GM18867 (cell line): ENCODE measurements at regions not wholly inside any gene's neighbourhood (a gene's known extent, or its start where the extent isn't known, plus 50 kb on each side); places are given as distances from the start of the nearest gene placed in this dataset.

Experiments
- ATAC-seq: cut with Tn5 transposase; IDR thresholded peaks from one replicate; pipeline ENCODE4 v1.9.1; 2021; ENCODE audit warnings: mild to moderate bottlenecking, moderate library complexity; ENCODE audit not compliant: unreplicated experiment

DNA sequence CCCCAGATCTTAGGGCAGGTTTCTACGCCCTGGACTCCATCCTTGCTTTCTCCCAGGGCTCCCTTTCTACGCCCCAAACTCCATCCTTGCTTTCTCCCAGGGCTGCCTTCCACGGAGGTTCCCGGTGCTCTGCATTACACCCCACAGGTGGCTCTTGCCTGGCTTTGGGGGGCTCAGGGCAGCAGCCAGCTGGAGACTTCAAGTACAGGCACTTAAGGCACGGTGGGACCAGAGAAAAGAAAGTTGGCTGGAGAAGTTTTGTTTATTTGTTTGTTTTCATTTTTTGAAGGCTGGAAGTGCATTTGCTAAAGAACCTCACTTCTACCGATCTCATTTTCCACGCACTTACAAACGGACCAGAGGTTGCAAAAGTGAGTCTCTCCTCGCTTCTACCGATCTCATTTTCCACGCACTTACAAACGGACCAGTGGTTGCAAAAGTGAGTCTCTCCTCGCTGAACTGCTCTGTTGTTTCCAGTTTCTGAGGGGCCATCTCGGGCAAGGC is 103.8 kb upstream of the MED13L start:
- no peak for ATAC-seq

DNA sequence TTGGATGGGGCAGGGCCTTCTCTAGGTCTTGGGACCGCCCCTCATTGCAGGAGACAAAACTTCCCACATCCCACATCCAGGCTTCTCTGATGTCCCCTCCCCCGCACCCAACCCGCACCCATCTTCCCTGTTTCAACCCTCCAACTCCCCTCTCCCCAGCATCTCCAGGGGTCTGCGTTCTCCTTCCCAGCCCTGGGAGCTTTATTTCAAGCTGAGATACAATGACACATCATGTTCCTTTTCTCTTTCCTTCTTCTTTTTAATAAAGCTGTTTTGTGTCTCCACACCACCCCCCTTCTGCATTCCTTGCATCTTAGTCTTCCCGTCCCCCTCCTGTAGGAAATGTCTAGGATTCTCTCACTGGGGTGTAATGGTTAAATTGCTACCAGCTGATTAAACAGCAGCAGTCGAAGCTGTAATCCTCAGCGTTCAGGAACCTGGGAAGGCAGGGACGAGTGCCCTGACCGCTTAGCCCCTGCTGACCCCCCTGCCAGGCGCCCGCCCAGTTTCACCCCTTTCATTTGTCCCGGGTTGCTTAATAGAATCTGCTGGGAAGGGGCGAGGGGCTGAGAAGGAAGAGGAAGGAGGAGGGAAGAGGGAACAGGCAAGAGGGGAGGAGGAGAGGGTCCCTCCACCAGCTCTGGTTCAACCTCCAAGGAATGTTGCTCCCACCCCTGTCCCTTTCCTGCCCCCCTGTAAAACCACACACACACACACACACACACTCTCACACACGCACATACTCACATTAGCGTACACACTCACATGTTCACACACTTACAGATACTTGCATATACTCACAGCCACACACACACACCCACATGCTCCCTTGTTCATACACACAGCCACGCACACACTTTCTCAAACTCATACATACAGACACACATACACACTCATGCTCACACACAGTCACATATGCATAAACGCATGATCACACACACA is 104.5 kb upstream of the MED13L start:
- no peak for ATAC-seq

DNA sequence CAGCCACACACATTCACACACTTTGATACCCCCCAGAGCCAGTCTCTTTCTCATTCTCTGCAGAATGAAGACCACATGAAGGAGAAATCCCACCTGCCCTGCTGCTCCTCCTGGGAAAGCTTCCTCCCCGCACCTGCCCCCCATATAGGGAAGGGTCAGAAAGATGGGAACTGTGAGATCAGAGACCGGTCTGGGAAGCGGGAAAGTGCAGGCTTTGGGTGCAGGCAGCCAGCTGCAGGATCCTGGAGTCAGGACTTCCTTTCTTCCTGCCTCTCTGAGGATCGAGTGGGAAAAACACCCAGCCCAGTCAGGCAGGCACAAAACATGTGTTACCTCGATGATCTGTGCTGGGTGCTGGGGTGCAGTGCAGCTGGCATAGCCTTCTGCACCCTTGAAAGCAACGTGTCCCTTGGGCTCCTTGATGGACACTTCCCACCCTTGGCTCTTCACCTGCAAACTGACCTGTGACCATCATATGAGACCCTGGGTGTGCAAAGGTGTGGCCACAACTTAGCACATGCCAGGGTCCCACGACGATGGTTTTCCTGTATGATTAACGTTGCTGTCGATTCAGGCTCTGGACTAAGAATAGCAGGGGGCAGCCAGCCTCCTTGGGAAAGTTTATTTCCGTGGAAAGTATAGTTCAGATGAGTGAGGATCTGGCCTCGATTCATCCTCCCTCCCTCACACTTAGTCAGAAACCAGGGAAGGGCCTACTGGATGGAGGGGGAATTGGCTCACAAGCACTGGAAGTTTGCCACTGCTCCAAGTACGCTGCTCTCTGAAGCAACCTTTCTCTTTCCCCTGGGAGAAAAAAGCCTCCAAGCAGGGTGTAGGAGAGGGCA is 105.4 kb upstream of the MED13L start:
- no peak for ATAC-seq

DNA sequence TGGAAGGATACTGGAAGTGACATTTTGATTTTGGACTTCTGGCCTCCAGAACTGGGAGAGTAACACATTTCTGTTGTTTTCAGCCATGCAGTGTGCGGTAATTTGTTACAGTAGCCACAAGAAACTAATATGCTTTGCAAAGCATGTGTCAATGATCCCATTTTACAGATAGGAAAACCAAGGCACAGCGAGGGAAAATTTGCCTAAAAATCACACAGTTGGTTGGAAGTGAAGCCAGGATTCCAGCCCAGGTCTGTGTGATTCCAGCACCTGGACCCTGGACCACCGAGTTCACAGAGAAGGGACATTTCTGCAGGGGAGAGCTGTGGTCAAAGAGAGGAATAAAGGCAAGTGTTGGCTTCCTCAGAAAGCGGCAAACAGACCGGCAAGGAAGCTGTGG is 106.7 kb upstream of the MED13L start:
- no peak for ATAC-seq

DNA sequence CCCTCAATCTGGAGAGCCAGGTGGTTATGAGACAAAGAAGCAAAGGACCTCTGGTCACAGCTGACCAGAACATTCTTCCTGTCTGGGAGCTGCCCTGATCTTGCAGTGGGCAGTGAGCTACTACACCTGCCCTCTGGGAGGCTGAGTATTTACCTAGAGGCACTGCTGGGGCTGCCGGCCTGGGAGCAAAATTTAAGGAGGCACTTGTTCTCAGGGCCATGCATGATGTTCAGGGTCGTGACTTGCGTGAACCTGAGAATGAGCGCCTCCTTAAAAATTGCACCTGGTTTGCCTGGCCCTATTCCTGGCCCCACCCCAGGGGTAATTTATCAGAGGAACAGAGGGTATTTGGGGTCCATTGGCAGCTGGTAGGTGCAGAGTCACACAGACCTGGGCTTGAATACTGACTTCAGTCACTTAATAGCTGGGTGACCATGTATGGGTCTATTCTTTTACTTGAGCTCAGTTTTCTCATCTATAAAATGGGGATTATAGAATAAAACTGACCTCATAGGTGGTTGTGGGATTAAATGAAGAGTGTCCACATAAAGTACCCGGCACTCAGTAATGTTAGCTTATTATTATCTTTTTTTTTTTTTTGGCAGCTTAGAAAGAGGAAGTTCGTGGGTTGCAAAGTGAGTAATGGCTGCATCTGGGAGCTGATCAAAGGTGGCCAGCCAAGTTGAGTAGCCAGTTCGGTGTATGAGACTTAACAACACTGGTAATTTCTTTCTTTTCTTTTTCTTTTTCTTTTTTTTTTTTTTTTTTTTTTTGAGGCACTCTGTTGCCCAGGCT is 107.4 kb upstream of the MED13L start:
- ATAC-seq, result no peak

DNA sequence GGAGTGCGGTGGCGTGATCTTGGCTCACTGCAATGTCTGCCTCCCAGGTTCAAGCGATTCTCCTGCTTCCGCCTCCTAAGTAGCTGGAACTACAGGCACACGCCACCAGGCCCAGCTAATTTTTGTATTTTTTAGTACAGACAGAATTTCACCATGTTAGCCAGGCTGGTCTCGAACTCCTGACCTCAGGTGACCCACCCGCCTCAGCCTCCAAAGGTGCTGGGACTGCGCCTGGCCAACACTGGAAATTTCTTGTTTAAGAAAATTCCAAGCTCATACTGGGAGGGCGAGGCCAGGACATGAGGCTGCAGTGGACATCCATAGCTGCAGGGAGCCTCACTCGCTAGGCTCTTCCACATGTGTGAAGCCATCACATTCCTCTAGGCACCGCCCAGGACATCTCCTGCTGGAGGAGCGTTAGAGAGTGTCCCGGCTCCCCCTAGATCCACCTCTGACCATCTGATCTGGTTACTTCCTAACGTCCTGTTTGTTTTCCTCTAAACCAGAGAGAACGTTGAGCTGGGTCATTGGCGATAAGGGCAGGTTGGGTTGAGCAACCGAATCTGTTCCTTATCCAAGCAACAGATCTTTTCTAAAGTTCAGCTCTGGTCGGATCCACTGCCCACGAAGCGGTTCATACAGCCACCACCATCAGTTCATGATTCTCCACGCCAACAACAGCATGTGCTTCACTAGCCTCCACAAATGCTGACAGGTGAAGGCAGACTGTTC is 108.2 kb upstream of the MED13L start:
- ATAC-seq, result no peak

DNA sequence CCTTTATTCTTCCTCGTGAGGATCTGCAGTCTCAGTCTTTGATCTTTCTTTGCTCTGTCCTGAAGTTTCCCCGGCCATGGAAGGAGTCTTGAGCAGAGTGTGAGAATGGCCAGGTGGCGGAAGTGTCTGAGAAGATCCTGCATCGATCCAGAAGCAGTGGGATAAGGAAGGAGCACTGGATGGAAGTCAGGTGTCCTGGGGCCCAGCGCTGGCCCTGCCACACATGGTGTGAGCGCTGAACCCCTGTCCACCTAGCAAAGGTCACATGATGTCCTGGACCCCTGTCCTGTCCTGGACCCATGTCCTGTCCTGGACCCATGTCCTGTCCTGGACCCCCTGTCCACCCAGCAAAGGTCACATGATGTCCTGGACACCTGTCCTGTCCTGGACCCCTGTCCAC is 111.8 kb upstream of the MED13L start:
- ATAC-seq, result no peak

DNA sequence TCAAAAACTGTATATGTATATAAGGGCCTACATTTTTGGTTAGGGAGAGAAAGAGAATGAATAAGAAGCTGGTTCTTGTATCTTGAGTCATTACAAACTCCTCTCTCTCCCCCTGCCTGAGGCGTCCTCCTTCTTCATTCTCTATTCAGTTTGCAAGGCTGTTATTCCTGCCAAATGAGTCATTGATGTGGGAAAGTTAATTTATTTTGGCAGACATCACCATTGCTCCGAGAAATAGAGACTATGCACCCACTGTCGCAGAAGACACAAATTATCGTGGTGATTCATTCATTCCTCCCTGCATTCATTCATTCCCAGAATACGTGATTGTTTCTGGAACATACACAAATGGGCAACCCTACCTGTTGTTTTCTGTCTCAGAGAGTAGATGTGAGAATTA is 112.5 kb upstream of the MED13L start:
- no peak for ATAC-seq

DNA sequence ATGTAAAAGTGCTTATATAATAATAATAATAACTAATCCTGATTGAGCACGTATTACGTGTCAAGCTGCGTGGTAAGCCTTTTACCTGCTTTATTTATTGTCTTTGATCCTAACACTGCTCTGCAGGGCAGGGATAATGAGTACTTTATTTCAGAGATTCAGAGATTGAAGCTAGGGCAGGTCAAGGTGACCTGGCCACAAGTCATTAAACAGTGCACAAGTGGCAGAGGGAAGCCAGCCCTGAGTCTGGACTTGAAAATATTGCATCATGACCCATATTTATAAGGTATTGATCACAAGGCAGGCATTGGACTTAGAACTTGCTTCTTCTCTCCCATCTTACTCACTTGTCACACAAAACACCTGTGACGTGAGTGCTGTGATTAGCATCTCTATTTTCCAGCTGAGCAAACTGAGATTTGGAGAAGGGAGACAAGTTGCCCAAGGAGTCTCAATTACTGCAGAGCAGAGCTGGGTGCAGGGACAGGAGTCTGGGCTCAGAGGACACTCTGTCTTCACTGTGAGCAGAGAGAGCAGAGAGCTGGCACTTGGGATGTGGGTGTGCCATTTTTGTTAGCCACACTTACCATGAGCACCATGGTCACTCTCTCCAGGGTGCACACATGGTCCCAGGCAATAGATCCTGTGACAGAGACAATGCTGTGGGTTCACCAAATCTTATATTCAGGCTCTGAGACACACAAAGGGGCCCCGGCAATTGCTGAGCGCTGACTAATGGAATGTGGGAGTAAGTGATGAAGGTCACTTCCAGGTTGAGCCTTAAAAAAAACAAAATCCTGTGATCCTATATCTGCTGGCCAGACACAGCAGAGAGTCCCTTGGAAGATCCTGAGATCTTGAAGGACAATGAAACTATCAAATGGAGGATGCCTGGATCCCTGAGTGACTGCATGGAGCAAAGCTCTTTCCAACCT is 113.2 kb upstream of the MED13L start:
- no peak for ATAC-seq

DNA sequence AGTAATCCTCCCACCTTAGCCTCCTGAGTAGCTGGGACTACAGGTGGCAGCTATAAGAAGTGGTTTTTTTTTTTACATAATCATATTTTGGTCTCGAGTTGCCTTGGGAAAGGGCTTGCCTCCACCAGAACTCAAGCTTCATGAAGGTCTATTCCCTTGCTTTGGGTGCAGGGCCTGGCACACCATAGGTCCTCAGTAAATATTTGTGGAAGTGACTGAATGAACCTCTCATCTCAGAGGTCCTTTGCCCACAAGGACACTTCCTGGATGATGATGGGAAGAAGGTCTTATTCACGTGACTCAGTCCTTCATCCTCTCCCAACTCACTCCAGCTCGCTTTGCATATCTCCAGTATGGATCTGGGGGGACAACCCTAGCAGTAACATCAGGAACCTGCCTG is 114.0 kb upstream of the MED13L start:
- ATAC-seq, result no peak

DNA sequence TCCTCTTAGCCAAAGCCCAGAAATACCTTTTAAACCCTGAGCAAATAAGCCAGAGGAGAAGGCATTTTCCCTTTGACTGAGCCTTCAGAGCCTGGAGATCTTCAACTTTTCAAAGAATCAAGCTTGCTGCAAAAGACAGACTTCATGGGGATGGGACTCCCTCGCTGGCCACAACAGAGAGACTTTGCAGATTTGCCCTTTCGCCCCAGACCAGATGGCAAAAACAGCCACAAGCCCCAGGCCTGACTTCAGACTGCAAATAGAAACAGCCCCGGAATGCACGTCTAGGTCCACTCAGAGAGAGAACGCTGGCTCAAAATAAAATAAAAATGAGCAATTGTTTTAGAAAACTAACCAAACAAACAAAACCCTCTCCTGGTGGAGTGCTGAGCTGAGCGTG is 114.6 kb upstream of the MED13L start:
- no peak for ATAC-seq

DNA sequence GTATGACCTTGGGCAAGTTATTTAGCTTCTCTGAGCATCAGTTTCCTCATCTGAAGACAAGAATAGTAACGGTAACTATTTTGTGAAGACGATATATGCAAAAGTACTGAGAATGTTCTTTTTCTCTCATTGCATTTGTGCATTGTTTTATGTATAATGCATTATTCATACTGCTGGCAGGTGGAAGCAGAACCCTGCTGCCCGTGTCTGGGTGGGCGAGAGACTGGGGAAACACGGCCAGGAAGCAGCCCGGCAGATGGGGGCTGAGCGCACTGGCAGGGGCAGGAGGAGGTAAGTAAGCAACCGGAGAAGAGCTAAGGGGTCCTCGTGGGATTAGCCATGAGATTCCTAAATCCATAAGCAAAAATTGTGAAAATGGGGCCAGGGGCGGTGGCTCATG is 115.8 kb upstream of the MED13L start:
- ATAC-seq, result no peak

DNA sequence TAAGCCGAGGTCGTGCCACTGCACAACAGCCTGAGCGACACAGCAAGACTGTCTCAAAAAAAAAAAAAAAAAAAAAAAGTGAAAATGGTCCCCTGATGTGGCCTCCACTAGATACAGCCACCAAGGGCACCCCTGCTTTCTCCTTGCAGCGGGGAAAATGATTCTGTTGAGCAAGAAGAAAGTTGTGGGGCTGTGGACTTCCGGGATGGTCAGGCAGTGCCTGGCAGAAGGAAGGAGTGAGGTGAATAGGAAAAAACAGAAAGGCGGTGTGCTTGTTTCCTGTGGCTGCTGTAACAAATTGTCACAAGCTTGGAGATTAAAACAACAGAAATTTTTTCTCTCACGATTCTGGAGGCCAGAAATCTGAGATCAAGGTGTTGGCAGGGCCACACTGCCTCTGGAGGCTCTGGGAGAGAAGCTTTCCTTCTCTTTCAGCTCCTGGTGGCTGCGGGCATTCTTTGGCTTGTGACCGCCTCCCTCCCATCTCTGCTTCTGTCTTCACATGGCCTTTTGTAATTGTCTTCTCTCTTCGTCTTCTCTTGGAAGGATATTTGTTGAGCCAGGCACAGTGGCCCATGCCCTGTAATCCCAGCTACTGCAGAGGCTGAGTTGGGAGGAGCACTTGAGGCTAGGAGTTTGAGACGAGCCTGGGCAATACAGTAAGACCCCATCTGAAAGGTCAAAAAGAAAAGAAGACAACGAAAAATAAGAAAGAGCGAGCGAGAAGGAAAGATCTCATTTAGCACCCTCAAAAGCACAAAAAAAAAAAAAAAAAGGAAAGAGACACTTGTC is 116.6 kb upstream of the MED13L start:
- ATAC-seq, result no peak

DNA sequence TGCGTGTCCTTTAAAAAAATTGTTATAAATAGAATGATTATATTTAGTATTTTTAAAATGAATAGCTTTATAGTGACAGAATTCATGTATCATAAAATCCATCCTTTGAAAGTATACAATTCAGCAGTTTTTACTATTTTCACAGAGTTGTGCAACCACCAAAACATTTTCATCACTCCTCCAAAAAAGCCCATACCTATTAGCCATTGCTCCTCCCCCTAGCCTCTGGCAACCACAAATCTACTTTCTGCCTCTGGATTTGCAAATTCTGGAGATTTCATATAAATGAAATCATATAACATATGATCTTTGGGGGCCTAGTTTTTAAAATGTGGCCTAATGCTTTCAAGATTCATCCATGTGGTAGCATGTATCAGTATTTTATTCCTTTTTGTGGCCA is 117.9 kb upstream of the MED13L start:
- no peak for ATAC-seq

DNA sequence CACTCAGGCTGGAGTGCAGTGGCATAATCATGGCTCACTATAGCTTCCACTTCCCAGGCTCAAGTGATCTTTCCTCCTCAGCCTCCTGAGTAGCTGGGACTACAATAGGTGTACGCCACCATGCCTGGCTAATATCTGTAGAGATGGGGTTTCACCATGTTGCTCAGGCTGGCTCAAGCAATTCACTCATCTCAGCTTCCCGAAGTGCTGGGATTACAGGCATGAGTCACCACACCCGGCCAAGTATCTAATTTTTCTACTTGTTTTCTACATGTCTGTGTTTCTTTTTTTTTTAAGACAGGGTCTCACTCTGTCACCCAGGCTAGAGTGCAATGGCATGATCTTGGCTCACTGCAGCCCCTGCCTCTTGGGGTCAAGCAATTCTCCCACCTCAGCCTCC is 119.7 kb upstream of the MED13L start:
- no peak for ATAC-seq

DNA sequence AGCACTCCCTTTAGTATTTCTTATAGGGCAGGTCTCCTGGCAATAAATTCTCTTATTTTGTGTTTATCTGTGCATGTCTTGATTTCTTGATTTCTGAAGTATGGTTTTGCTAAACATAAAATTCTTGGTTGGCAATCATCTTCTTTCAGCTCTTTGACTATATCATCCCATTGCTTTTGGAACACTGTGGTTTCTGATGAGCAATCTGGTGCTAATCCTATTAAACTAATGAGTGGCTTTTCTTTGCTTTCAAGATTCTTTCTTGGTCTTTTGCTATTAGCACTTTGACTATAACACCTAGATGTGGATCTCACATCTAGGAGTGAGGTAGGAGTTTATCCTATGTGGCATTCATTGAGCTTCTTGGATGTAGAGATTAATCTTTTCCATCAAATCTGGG is 120.7 kb upstream of the MED13L start:
- ATAC-seq, result no peak

DNA sequence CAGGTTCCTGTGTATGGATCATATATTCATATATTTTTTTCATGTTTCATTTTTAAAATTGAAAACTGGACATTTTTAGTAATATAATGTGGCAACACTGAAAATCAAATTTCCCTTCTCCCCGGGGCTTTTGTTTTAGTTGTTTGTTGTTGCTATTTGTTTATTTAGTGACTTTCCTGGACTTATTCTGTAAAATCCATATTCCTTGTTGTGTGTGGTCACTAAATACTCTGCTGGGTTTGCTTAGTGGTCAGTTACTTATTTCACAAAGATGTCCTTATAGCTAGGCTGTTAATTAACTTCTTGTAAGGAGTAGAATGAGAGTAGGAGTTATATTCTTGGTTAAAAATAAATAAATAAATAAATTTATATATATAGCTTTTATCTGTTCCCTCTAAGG is 121.6 kb upstream of the MED13L start:
- no peak for ATAC-seq

DNA sequence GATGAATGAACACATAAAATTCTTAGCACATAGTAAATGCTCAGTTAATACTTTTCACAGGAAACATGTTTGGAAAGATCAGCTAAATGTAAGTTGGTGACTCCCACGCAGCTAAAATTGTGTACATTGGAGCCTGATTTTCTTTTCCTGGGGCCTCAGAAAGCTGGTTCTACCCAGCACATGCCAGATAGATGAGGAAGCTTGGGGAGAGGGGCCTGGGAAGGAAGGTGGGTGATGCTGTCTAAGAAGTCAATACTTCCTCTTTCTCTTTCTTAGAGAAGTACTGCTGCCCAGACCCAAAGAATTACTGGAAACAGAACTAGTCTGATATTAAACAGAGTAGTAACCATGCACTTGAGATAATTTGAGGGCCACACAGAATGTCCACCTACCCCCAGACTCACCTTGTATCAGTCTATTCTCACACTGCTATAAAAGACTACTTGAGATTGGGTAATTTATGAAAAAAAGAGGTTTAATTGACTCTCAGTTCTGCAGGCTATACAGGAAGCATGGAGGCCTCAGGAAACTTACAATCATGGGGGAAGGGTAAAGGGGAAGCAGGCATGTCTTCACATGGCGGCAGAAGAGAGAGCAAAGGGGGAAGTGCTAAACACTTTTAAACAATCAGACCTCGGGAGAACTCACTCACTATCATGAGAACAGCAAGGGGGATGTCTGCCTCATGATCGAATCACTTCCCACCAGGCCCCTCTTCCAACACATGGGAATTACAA is 123.3 kb upstream of the MED13L start:
- no peak for ATAC-seq
